Chondrocyte (in vitro differentiated cells): ENCODE measurements at regions not wholly inside any gene's neighbourhood (a gene's known extent, or its start where the extent isn't known, plus 50 kb on each side); places are given as distances from the start of the nearest gene placed in this dataset.
"Not testable (repeated sequence)": the region's sequence is repeated elsewhere in the genome, so short reads cannot be mapped to it uniquely, and the experiment has no call there.

Experiments used
- DNase-seq: peaks from one replicate; pipeline ENCODE4 v3.0.0; 2021; ENCODE audit warnings: mixed read lengths, low spot score
- H3K27ac Mint-ChIP-seq: one replicate; pipeline ENCODE4 v1.8.0; 2021; ENCODE audit warnings: mild to moderate bottlenecking, moderate library complexity, mixed read lengths; ENCODE audit not compliant: unreplicated experiment
- H3K27me3 Mint-ChIP-seq: 2 replicates; pipeline ENCODE4 v1.8.0; 2021; ENCODE audit warnings: low read depth, mixed read lengths
- H3K36me3 Mint-ChIP-seq: 2 replicates; pipeline ENCODE4 v1.8.0; 2021; ENCODE audit warnings: low read depth, mixed read lengths
- H3K4me1 Mint-ChIP-seq: 2 replicates; pipeline ENCODE4 v1.8.0; 2021; ENCODE audit warnings: low read depth, mild to moderate bottlenecking, mixed read lengths
- H3K4me3 Mint-ChIP-seq: one replicate; pipeline ENCODE4 v1.8.0; 2021; ENCODE audit warnings: mild to moderate bottlenecking, moderate library complexity, mixed read lengths; ENCODE audit not compliant: unreplicated experiment
- H3K9me3 Mint-ChIP-seq: 2 replicates; pipeline ENCODE4 v1.8.0; 2021; ENCODE audit warnings: low read depth, mixed read lengths
- CTCF ChIP-seq: fragments of 200-600 bp; sonication (generic); IDR thresholded peaks from 2 replicates; pipeline ENCODE4 v1.5.0; 2021; ENCODE audit warnings: antibody characterized with exemption, mild to moderate bottlenecking, moderate library complexity

- no peak overlapping the region for H3K4me3 Mint-ChIP-seq
Measured at GRCh38 chr5:106006242-106006641, 1664.5 kb downstream of the EFNA5 start.

GRCh38 chr5:105998991-105999390 is 1671.7 kb downstream of the EFNA5 start:
- H3K4me1 Mint-ChIP-seq, H3K27me3 Mint-ChIP-seq, H3K27ac Mint-ChIP-seq, H3K36me3 Mint-ChIP-seq, DNase-seq, H3K4me3 Mint-ChIP-seq: not testable (repeated sequence)
- peaks cover 28% of the 10 kb centered on the region for H3K9me3 Mint-ChIP-seq

More at GRCh38 chr5:106006242-106006641, 1664.5 kb downstream of the EFNA5 start:
- H3K4me1 Mint-ChIP-seq: no peaks in the 10 kb centered on the region
- H3K27me3 Mint-ChIP-seq: no peaks in the 10 kb centered on the region
- no peak overlapping the region for H3K27ac Mint-ChIP-seq
- peaks cover 30% of the 10 kb centered on the region for H3K9me3 Mint-ChIP-seq
- no peak for TF ChIP-seq CTCF
- H3K36me3 Mint-ChIP-seq: peaks cover 7% of the 10 kb centered on the region
- no peak for DNase-seq

- H3K4me3 Mint-ChIP-seq: no peak overlapping the region
- no peaks in the 10 kb centered on the region for H3K9me3 Mint-ChIP-seq
- TF ChIP-seq CTCF: no peak
- no peak for DNase-seq
- H3K27ac Mint-ChIP-seq: no peak overlapping the region
- H3K27me3 Mint-ChIP-seq: no peaks in the 10 kb centered on the region
- H3K36me3 Mint-ChIP-seq: no peaks in the 10 kb centered on the region
- no peaks in the 10 kb centered on the region for H3K4me1 Mint-ChIP-seq
Measured at GRCh38 chr5:105993027-105993426, 1677.7 kb downstream of the EFNA5 start.

- Mint-ChIP-seq H3K36me3 (no peaks in the 10 kb centered on the region), H3K27ac (no peak overlapping the region)
Measured at GRCh38 chr5:105982526-105982925, 1688.2 kb downstream of the EFNA5 start.

GRCh38 chr5:105978011-105978410 is 1692.7 kb downstream of the EFNA5 start:
- Mint-ChIP-seq H3K9me3 (no peaks in the 10 kb centered on the region), H3K27me3 (no peaks in the 10 kb centered on the region), H3K4me1 (peaks cover 13% of the 10 kb centered on the region), H3K4me3 (no peak overlapping the region), H3K27ac (no peak overlapping the region), H3K36me3 (no peaks in the 10 kb centered on the region)
- no peak for TF ChIP-seq CTCF
- no peak for DNase-seq

More at GRCh38 chr5:105982526-105982925, 1688.2 kb downstream of the EFNA5 start:
- H3K27me3 Mint-ChIP-seq: no peaks in the 10 kb centered on the region
- H3K9me3 Mint-ChIP-seq: peaks cover 6% of the 10 kb centered on the region
- no peak for DNase-seq
- TF ChIP-seq CTCF: no peak
- H3K4me3 Mint-ChIP-seq: no peak overlapping the region
- peaks cover 12% of the 10 kb centered on the region for H3K4me1 Mint-ChIP-seq

GRCh38 chr5:105977163-105977562 is 1693.6 kb downstream of the EFNA5 start:
- Mint-ChIP-seq H3K4me1 (peaks cover 13% of the 10 kb centered on the region), H3K27ac (no peak overlapping the region), H3K4me3 (no peak overlapping the region), H3K36me3 (no peaks in the 10 kb centered on the region), H3K27me3 (no peaks in the 10 kb centered on the region), H3K9me3 (no peaks in the 10 kb centered on the region)
- no peak for DNase-seq
- TF ChIP-seq CTCF: no peak
